GM13976 (cell line): ENCODE measurements at regions not wholly inside any gene's neighbourhood (a gene's known extent, or its start where the extent isn't known, plus 50 kb on each side); places are given as distances from the start of the nearest gene placed in this dataset.
"Not testable (repeated sequence)": the region's sequence is repeated elsewhere in the genome, so short reads cannot be mapped to it uniquely, and the experiment has no call there.

ENCODE experiments used
- DNase-seq: peaks from one replicate; pipeline ENCODE4 v3.0.0; 2012; ENCODE audit warnings: low spot score
- in situ Hi-C: fragments of 300-500 bp; cut with MboI; formaldehyde crosslinking; loops from one replicate; pipeline ENCODE4 v1.12.0; 2022; ENCODE audit warnings: low sequenced_read_pairs, mixed read lengths, inconsistent platforms; ENCODE audit not compliant: unreplicated experiment
- TF ChIP-seq, protein P1 (sequence below): IDR thresholded peaks from 2 replicates; pipeline ENCODE4 v1.5.1; 2012; ENCODE audit warnings: borderline replicate concordance, mild to moderate bottlenecking; ENCODE audit not compliant: insufficient read depth; ENCODE audit errors: extremely low read depth, missing control alignments, control extremely low read depth

DNA sequence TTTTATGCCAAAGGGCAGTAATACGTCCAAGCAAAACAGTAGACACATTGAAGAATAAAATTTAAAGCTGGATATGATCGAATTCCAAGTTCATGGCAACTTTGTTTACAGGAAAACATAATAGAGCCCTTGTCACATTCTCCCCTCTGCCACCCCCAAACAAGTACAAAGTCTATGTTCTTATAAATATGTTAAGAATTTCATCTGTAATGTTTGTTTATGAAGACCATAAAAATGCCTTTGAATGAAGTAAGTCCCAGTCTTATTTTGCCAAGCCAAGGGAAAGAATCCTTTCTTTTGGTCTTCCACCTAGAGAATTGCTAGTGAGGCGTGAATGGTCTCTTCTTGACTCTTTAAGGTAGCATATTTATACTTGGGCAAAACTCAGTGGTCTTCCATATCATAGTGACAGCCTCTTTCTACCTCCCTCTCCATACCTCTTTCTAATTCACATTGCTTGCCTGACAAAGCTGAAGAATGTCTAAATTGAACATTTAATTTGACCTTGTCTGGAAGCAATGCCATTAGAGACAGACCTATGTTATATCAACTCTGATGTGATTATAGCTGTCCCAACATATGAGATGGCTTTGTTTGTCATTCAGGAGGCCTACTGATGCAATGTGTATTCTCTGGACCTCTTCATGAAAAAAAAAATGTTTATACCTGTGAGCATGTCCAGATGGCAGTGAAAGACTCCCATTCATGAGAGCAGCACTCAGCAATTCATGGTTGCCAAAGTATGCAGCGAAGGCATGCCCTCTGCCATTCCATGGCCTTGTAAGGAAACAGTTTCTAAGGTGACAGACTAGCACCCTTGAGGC lies 70.6 kb upstream of the CCN2 start:
- no peak for DNase-seq
- in situ Hi-C loops = no loop called here
- TF ChIP-seq, protein P1, sequence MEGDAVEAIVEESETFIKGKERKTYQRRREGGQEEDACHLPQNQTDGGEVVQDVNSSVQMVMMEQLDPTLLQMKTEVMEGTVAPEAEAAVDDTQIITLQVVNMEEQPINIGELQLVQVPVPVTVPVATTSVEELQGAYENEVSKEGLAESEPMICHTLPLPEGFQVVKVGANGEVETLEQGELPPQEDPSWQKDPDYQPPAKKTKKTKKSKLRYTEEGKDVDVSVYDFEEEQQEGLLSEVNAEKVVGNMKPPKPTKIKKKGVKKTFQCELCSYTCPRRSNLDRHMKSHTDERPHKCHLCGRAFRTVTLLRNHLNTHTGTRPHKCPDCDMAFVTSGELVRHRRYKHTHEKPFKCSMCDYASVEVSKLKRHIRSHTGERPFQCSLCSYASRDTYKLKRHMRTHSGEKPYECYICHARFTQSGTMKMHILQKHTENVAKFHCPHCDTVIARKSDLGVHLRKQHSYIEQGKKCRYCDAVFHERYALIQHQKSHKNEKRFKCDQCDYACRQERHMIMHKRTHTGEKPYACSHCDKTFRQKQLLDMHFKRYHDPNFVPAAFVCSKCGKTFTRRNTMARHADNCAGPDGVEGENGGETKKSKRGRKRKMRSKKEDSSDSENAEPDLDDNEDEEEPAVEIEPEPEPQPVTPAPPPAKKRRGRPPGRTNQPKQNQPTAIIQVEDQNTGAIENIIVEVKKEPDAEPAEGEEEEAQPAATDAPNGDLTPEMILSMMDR = no peak

GRCh38 chr6:132020918-132021317 lies 69.7 kb upstream of the CCN2 start:
- DNase-seq, in situ Hi-C loops: not testable (repeated sequence)

DNA sequence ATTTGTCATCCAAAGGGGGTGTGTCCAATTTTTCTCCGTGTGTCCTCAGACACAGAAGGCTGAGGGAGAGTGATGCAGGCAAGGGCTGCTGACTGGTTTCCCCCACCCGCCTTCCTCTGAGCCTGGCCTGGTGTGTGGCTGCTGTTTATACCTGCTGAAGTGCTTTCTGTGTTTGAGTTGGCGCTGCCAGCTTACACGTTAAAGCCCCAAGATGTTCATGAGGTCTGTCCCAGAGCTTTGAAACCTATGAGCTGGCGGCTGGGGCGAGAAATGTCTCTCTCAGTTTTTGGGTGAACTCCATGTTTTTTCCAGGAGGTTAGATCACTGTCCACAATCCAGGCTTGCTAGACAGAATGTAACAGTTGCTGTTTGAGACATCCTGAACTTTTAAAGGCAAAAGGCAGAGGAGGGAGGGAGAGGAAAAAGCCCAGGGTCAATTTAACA lies 69.0 kb upstream of the CCN2 start:
- TF ChIP-seq, protein P1 = no peak
- no peak for DNase-seq
- in situ Hi-C loops = no loop called here

- no peak for DNase-seq
- in situ Hi-C loops = no loop called here
- TF ChIP-seq, protein P1 = no peak
Observed at GRCh38 chr6:132019586-132019985, 68.4 kb upstream of the CCN2 start.

GRCh38 chr6:132017942-132018341 lies 66.8 kb upstream of the CCN2 start:
- in situ Hi-C loops = no loop called here
- no peak for DNase-seq
- TF ChIP-seq, protein P1 = no peak

DNA sequence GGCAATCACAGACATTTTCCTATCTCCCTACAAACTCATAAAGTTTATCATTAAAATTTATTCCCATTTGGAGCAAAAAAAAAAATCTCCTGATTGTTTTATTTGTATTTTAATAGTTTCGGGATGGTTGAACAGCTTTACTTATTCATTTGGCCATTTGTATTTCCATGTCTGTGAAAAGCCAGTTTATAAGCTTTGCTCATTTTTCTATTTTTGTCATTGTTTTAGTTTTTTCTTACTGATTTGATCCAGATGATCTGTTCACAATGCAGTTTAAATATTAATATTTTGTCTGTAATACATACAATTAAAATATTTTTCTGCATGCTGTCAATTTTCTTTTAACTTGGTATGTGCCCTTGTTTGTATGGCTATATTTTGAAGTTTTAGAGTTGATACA lies 65.2 kb upstream of the CCN2 start:
- in situ Hi-C loops = no loop called here
- DNase-seq = no peak
- TF ChIP-seq, protein P1 = no peak

DNA sequence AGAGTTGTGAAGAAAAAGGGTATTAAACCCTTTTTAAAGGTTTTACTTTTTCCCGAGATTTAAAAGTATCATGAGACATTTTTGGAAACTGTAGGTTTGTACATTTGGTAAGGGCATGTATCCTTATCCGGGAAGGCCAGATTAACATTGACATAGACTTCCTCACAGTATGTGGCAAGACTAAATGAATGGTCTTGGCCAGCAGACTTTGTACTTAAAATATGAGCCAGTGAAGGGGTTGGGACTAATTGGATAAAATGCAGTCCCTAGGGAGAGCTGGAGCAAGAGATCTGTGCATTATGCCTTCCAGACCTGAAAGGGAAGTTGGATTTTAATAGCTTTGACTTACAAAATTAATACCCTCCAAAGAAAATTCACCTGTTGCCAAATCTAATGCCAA lies 60.4 kb upstream of the CCN2 start:
- in situ Hi-C loops = no loop called here

More for the DNA sequence above, 60.4 kb upstream of the CCN2 start:
- no peak for DNase-seq
- TF ChIP-seq, protein P1 = no peak
